SK-N-MC (cell line): ENCODE measurements at regions not wholly inside any gene's neighbourhood (a gene's known extent, or its start where the extent isn't known, plus 50 kb on each side); places are given as distances from the start of the nearest gene placed in this dataset.
"Not testable (repeated sequence)": the region's sequence is repeated elsewhere in the genome, so short reads cannot be mapped to it uniquely, and the experiment has no call there.

ENCODE experiments used
- DNase-seq: peaks from one replicate; pipeline ENCODE4 v3.0.0-alpha.2; 2011; ENCODE audit warnings: low read depth, low spot score
- H3K27ac ChIP-seq: fragments of 200-600 bp; sonication (generic); 2 replicates; pipeline ENCODE4 v1.5.1; 2016; ENCODE audit warnings: mixed run types
- H3K36me3 ChIP-seq: fragments of 200-600 bp; sonication (generic); 2 replicates; pipeline ENCODE4 v1.6.1; 2017; ENCODE audit warnings: antibody characterized with exemption, low read length, mixed read lengths; ENCODE audit not compliant: insufficient read depth
- H3K4me3 ChIP-seq: fragments of 200-600 bp; sonication (generic); 2 replicates; pipeline ENCODE4 v1.5.1; 2016
- H3K9ac ChIP-seq: fragments of 200-600 bp; sonication (generic); 2 replicates; pipeline ENCODE4 v1.8.0; 2017; ENCODE audit warnings: mixed run types, mixed read lengths; ENCODE audit not compliant: insufficient read length
- H3K9me3 ChIP-seq: fragments of 200-600 bp; sonication (generic); 2 replicates; pipeline ENCODE4 v1.6.1; 2017; ENCODE audit warnings: low read depth, mild to moderate bottlenecking, antibody characterized with exemption, low read length, moderate library complexity, mixed read lengths
- EZH2 ChIP-seq: fragments of 200-600 bp; sonication (generic); IDR thresholded peaks from one replicate; pipeline ENCODE4 v1.6.1; 2017; ENCODE audit warnings: antibody characterized with exemption
- FOXP2 ChIP-seq: optimal IDR thresholded peaks from 2 replicates; pipeline ENCODE3; 2011; ENCODE audit warnings: mild to moderate bottlenecking, moderate library complexity; ENCODE audit not compliant: insufficient read depth; ENCODE audit errors: extremely low read length, control extremely low read depth
- POLR2AphosphoS5 ChIP-seq: IDR thresholded peaks from 2 replicates; pipeline ENCODE4 v1.6.1; 2012; ENCODE audit warnings: mild to moderate bottlenecking, low read depth, low read length, borderline replicate concordance

GRCh38 chr2:146437712-146438111 is 1407.1 kb upstream of the ACVR2A start:
- Histone ChIP-seq H3K9ac (no peak overlapping the region), H3K4me3 (no peak overlapping the region), H3K36me3 (no peaks in the 10 kb centered on the region), H3K27ac (no peak overlapping the region), H3K9me3 (no peaks in the 10 kb centered on the region)
- TF ChIP-seq FOXP2 = no peak
- TF ChIP-seq POLR2AphosphoS5 = no peak
- TF ChIP-seq EZH2 = no peak
- DNase-seq = no peak

GRCh38 chr2:146433116-146433875 is 1411.5 kb upstream of the ACVR2A start:
- no peak for TF ChIP-seq POLR2AphosphoS5
- TF ChIP-seq FOXP2 = no peak
- TF ChIP-seq EZH2 = no peak
- no peak for DNase-seq
- Histone ChIP-seq H3K4me3 (no peak overlapping the region), H3K9ac (no peak overlapping the region), H3K36me3 (no peaks in the 10 kb centered on the region), H3K9me3 (no peaks in the 10 kb centered on the region), H3K27ac (no peak overlapping the region)

GRCh38 chr2:146429366-146429765 is 1415.5 kb upstream of the ACVR2A start:
- no peak for DNase-seq
- no peak overlapping the region for H3K4me3 ChIP-seq
- H3K27ac ChIP-seq = no peak overlapping the region
- H3K36me3 ChIP-seq = no peaks in the 10 kb centered on the region
- no peak overlapping the region for H3K9ac ChIP-seq
- H3K9me3 ChIP-seq = no peaks in the 10 kb centered on the region
- TF ChIP-seq POLR2AphosphoS5 = no peak
- no peak for TF ChIP-seq FOXP2
- no peak for TF ChIP-seq EZH2

- Histone ChIP-seq H3K4me3 (no peak overlapping the region), H3K36me3 (no peaks in the 10 kb centered on the region), H3K9me3 (no peaks in the 10 kb centered on the region), H3K9ac (no peak overlapping the region), H3K27ac (no peak overlapping the region)
- no peak for TF ChIP-seq FOXP2
- no peak for TF ChIP-seq EZH2
- no peak for TF ChIP-seq POLR2AphosphoS5
- DNase-seq = no peak
Observed at GRCh38 chr2:146417942-146418341, 1426.9 kb upstream of the ACVR2A start.

- no peak for DNase-seq
Observed at GRCh38 chr2:146415291-146415690, 1429.5 kb upstream of the ACVR2A start.

GRCh38 chr2:146414456-146414855 is 1430.4 kb upstream of the ACVR2A start:
- no peaks in the 10 kb centered on the region for H3K36me3 ChIP-seq
- H3K9me3 ChIP-seq = no peaks in the 10 kb centered on the region
- no peak overlapping the region for H3K9ac ChIP-seq
- DNase-seq = no peak
- no peak overlapping the region for H3K4me3 ChIP-seq
- H3K27ac ChIP-seq = no peak overlapping the region
- TF ChIP-seq FOXP2 (no peak), POLR2AphosphoS5 (no peak), EZH2 (no peak)

More at GRCh38 chr2:146415291-146415690, 1429.5 kb upstream of the ACVR2A start:
- H3K9ac ChIP-seq = no peak overlapping the region
- TF ChIP-seq FOXP2 = no peak
- no peak for TF ChIP-seq EZH2
- no peak for TF ChIP-seq POLR2AphosphoS5
- no peaks in the 10 kb centered on the region for H3K9me3 ChIP-seq
- H3K27ac ChIP-seq = no peak overlapping the region
- H3K36me3 ChIP-seq = no peaks in the 10 kb centered on the region
- H3K4me3 ChIP-seq = no peak overlapping the region

GRCh38 chr2:146413086-146413610 is 1431.7 kb upstream of the ACVR2A start:
- no peak for TF ChIP-seq EZH2
- no peak for TF ChIP-seq FOXP2
- TF ChIP-seq POLR2AphosphoS5 = no peak

GRCh38 chr2:146412625-146413024 is 1432.2 kb upstream of the ACVR2A start:
- Histone ChIP-seq H3K27ac (no peak overlapping the region), H3K9ac (no peak overlapping the region), H3K9me3 (no peaks in the 10 kb centered on the region), H3K4me3 (no peak overlapping the region), H3K36me3 (no peaks in the 10 kb centered on the region)
- TF ChIP-seq FOXP2 (no peak), EZH2 (no peak), POLR2AphosphoS5 (no peak)
- DNase-seq = no peak

More at GRCh38 chr2:146413086-146413610, 1431.7 kb upstream of the ACVR2A start:
- no peak for DNase-seq
- H3K4me3 ChIP-seq = no peak overlapping the region
- H3K9ac ChIP-seq = no peak overlapping the region
- no peak overlapping the region for H3K27ac ChIP-seq
- H3K9me3 ChIP-seq = no peaks in the 10 kb centered on the region
- no peaks in the 10 kb centered on the region for H3K36me3 ChIP-seq

- H3K27ac ChIP-seq, H3K9ac ChIP-seq, H3K36me3 ChIP-seq, H3K4me3 ChIP-seq, DNase-seq, H3K9me3 ChIP-seq: not testable (repeated sequence)
Observed at GRCh38 chr2:146405402-146406309, 1439.2 kb upstream of the ACVR2A start.

GRCh38 chr2:146403546-146404160 is 1441.2 kb upstream of the ACVR2A start:
- not testable (repeated sequence) for H3K9ac ChIP-seq, DNase-seq, H3K36me3 ChIP-seq, H3K27ac ChIP-seq, H3K4me3 ChIP-seq, H3K9me3 ChIP-seq
